ENCODE measurements at regions not wholly inside any gene's neighbourhood (a gene's known extent, or its start where the extent isn't known, plus 50 kb on each side); places are given as distances from the start of the nearest gene placed in this dataset.

DNA sequence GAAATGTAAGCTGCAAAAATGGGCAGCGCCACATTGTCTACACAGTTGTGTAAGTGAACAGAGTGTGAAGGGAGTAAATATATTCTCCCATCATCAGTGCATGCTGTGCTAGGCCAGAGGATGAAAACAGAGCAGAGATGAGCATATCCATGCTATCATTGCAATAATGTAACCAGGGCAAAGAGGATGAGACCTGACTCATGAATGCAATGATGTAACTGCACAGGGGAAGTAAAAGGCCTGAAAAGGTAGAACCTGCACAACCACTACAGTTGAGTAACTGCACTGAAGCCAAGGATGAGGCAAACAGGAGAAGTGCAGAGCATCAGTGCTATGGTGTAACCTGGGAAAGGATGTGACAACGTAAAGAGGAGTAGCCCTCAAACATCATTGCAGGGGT is 220.4 kb upstream of the FAM47C start:
- TF ChIP-seq GATA3 (IDR thresholded peaks at IDR 0.05; ENCODE audit: low read depth, low read length) (no peak), GATA2 (IDR thresholded peaks at IDR 0.05; ENCODE audit: low read depth, low read length) (no peak)

Data from SH-SY5Y (cell line).